Spleen (tissue), 11 donors: ENCODE measurements at regions not wholly inside any gene's neighbourhood (a gene's known extent, or its start where the extent isn't known, plus 50 kb on each side); places are given as distances from the start of the nearest gene placed in this dataset.
A peak's percentile ranks its signal among the peaks of the same experiment; 100 is the strongest.

ENCODE experiments used
- DNase-seq: peaks from one replicate; pipeline ENCODE4 v3.0.0-alpha.2; 2020
- H3K27ac ChIP-seq, 8 donors: fragments of 200-600 bp; sonication (generic) in 7 of 8; 1 replicate in 4 of 8; 2 replicates in 4 of 8; pipeline versions ENCODE4 v1.5.0 to v1.8.0; 2016 to 2021; ENCODE audit warnings: inconsistent platforms in 4 of 8, mild to moderate bottlenecking in 4 of 8, moderate library complexity in 1 of 8
- H3K27me3 ChIP-seq, 7 donors: fragments of 200-600 bp; sonication (generic) in 6 of 7; replicated peaks in 1 of 7; 1 replicate in 4 of 7; 2 replicates in 3 of 7; pipeline versions ENCODE4 v1.5.0 to v1.8.0; 2016 to 2021; ENCODE audit warnings: inconsistent platforms in 3 of 7, mild to moderate bottlenecking in 1 of 7
- H3K36me3 ChIP-seq, 6 donors: fragments of 200-600 bp; sonication (generic) in 5 of 6; 1 replicate in 4 of 6; 2 replicates in 2 of 6; pipeline versions ENCODE4 v1.5.0 to v1.8.0; 2016 to 2021; ENCODE audit warnings: inconsistent platforms in 2 of 6
- H3K4me1 ChIP-seq, 6 donors: fragments of 200-600 bp; sonication (generic) in 5 of 6; 1 replicate in 3 of 6; 2 replicates in 3 of 6; pipeline versions ENCODE4 v1.5.0 to v1.8.0; 2016 to 2021; ENCODE audit warnings: inconsistent platforms in 3 of 6
- H3K4me3 ChIP-seq, 8 donors: fragments of 200-600 bp; sonication (generic) in 7 of 8; 1 replicate in 4 of 8; 2 replicates in 4 of 8; pipeline versions ENCODE4 v1.5.0 to v1.8.0; 2016 to 2021; ENCODE audit warnings: inconsistent platforms in 4 of 8, mild to moderate bottlenecking in 4 of 8, moderate library complexity in 2 of 8
- H3K9me3 ChIP-seq, 8 donors: fragments of 200-600 bp; sonication (generic) in 7 of 8; 1 replicate in 4 of 8; 2 replicates in 4 of 8; pipeline versions ENCODE4 v1.5.0 to v1.8.0; 2016 to 2021; ENCODE audit warnings: inconsistent platforms in 4 of 8
- CTCF ChIP-seq, 11 experiments: fragments of 200-600 bp in 7 of 11; fragments of 450-650 bp in 4 of 11; sonication (generic) in 4 of 11; IDR thresholded peaks in 8 of 11; conservative IDR thresholded peaks in 3 of 11; 1 replicate in 7 of 11; 2 replicates in 4 of 11; pipeline versions ENCODE4 v1.4.0 to v1.8.0; 2016 to 2021; ENCODE audit warnings: antibody characterized with exemption in 11 of 11, inconsistent platforms in 4 of 11, mild to moderate bottlenecking in 1 of 11
- POLR2A ChIP-seq, 3 donors: fragments of 450-650 bp; IDR thresholded peaks; one replicate each; pipeline ENCODE4 v1.5.1; 2017; ENCODE audit warnings: antibody characterized with exemption in 3 of 3, mild to moderate bottlenecking in 1 of 3
- POLR2AphosphoS5 ChIP-seq, 3 donors: sonication (generic); formaldehyde crosslinking; IDR thresholded peaks; one replicate each; pipeline ENCODE4 v1.5.1; 2017; ENCODE audit warnings: antibody characterized with exemption in 3 of 3
- WGBS, 5 donors: extraction: QIAGEN DNeasy Blood & Tissue Kit in 3 of 5; methylation state at CpG; one replicate each; pipeline versions ENCODE4 v1.1.5 to v1.1.7; 2013 to 2018; 5-methylcytosine and 5-hydroxymethylcytosine counted together
- intact Hi-C: fragments of 100-400 bp; cut with DNase I; formaldehyde crosslinking; loops from one replicate; pipeline ENCODE4 v1.15.0; 2023; ENCODE audit warnings: low total_unique reads
- donor health status: healthy with polysubstance abuse.
- donor health status: DM: no; HTN: no; CAD: no; lungs with moderate emphysema.
- donor health status: DM: no; HTN: no; CAD: no.
- donor health status: Bipolar disorder and iron deficiency.
- donor health status: healthy.
- donor health status: DM: no; HTN: no; CAD: no.
- donor health status: DM: yes; HTN: yes; CAD: no.

- Histone ChIP-seq H3K4me3 (no peak overlapping the region), H3K36me3 (no peaks in the 10 kb centered on the region), H3K9me3 (no peaks in the 10 kb centered on the region), H3K4me1 (no peaks in the 10 kb centered on the region), H3K27ac (no peak overlapping the region), H3K27me3 (no peaks in the 10 kb centered on the region)
- peak; percentile 39 for DNase-seq
- 75 to 96% (median 86%) methylated on average over 2 to 5 of the region's 5 CpGs for WGBS, 5 donors
- intact Hi-C loops, result no loop called here
- TF ChIP-seq CTCF (IDR thresholded peaks at IDR 0.05 in 8 of 11, conservative IDR thresholded peaks at IDR 0.05 in 3 of 11), result no peak
- TF ChIP-seq POLR2A (IDR thresholded peaks at IDR 0.05), result no peak
- no peak for TF ChIP-seq POLR2AphosphoS5 (IDR thresholded peaks at IDR 0.05)
These were observed 98.4 kb downstream of the EFNB1 start for GRCh38 chrX:68927178-68927577.

- H3K27ac ChIP-seq, result no peak overlapping the region
- peaks cover 0 to 5% (median 0%) of the 10 kb centered on the region in 6 donors for H3K4me1 ChIP-seq
- no peak for DNase-seq
- no peaks in the 10 kb centered on the region for H3K27me3 ChIP-seq
- H3K4me3 ChIP-seq, result no peak overlapping the region
- 49 to 90% (median 82%) methylated on average over 2 of the region's 2 CpGs for whole genome bisulfite sequencing, 5 donors
- TF ChIP-seq POLR2AphosphoS5 (IDR thresholded peaks at IDR 0.05) (no peak), POLR2A (IDR thresholded peaks at IDR 0.05) (no peak), CTCF (IDR thresholded peaks at IDR 0.05 in 8 of 11, conservative IDR thresholded peaks at IDR 0.05 in 3 of 11) (no peak)
- no peaks in the 10 kb centered on the region for H3K9me3 ChIP-seq
- no peaks in the 10 kb centered on the region for H3K36me3 ChIP-seq
- intact Hi-C loops, result no loop called here
These were observed 94.3 kb downstream of the EFNB1 start for GRCh38 chrX:68923147-68923546.

- DNase-seq, result no peak
- TF ChIP-seq POLR2AphosphoS5 (IDR thresholded peaks at IDR 0.05) (no peak), CTCF (IDR thresholded peaks at IDR 0.05 in 8 of 11, conservative IDR thresholded peaks at IDR 0.05 in 3 of 11) (peak in 3 of 11 experiments; percentile 7 to 23 (median 22)), POLR2A (IDR thresholded peaks at IDR 0.05) (no peak)
- H3K9me3 ChIP-seq, result no peaks in the 10 kb centered on the region
- 20 to 49% (median 36%) methylated on average over 2 to 6 of the region's 6 CpGs for WGBS, 5 donors
- no peak overlapping the region for H3K27ac ChIP-seq
- no peaks in the 10 kb centered on the region for H3K36me3 ChIP-seq
- peaks cover 0 to 5% (median 0%) of the 10 kb centered on the region in 6 donors for H3K4me1 ChIP-seq
- H3K4me3 ChIP-seq, result no peak overlapping the region
- H3K27me3 ChIP-seq, result peaks cover 0 to 1% (median 0%) of the 10 kb centered on the region in 7 donors
- intact Hi-C loops, result no loop called here
These were observed 93.2 kb downstream of the EFNB1 start for GRCh38 chrX:68922013-68922412.

- WGBS, 5 donors, result 65 to 81% (median 70%) methylated on average over 5 to 7 of the region's 7 CpGs
- H3K27ac ChIP-seq, result peak overlapping the region in 4 of 8 donors; percentile 0 to 50 (median 28)
- intact Hi-C loops, result no loop called here
- peaks cover 0 to 5% (median 0%) of the 10 kb centered on the region in 6 donors for H3K4me1 ChIP-seq
- no peak for DNase-seq
- TF ChIP-seq POLR2A (IDR thresholded peaks at IDR 0.05) (no peak), POLR2AphosphoS5 (IDR thresholded peaks at IDR 0.05) (peak in 1 of 3 donors; percentile 39)
- peaks cover 0 to 3% (median 0%) of the 10 kb centered on the region in 7 donors for H3K27me3 ChIP-seq
- no peaks in the 10 kb centered on the region for H3K36me3 ChIP-seq
- no peaks in the 10 kb centered on the region for H3K9me3 ChIP-seq
- H3K4me3 ChIP-seq, result no peak overlapping the region
These were observed 91.7 kb downstream of the EFNB1 start for GRCh38 chrX:68920561-68920960.

- Histone ChIP-seq H3K9me3 (no peaks in the 10 kb centered on the region), H3K4me3 (no peak overlapping the region), H3K27me3 (peaks cover 0 to 3% (median 0%) of the 10 kb centered on the region in 7 donors), H3K4me1 (peaks cover 0 to 5% (median 0%) of the 10 kb centered on the region in 6 donors), H3K27ac (peak overlapping the region in 1 of 8 donors; percentile 50), H3K36me3 (no peaks in the 10 kb centered on the region)
- intact Hi-C loops, result no loop called here
- no peak for TF ChIP-seq POLR2A (IDR thresholded peaks at IDR 0.05)
- TF ChIP-seq POLR2AphosphoS5 (IDR thresholded peaks at IDR 0.05), result no peak
- TF ChIP-seq CTCF (IDR thresholded peaks at IDR 0.05 in 8 of 11, conservative IDR thresholded peaks at IDR 0.05 in 3 of 11), result no peak
- no peak for DNase-seq
These were observed 90.9 kb downstream of the EFNB1 start for GRCh38 chrX:68919707-68920106.
